Keratinocyte (primary cell): ENCODE measurements at regions not wholly inside any gene's neighbourhood (a gene's known extent, or its start where the extent isn't known, plus 50 kb on each side); places are given as distances from the start of the nearest gene placed in this dataset.

ENCODE experiments used
- DNase-seq: peaks from one replicate; pipeline ENCODE4 v3.0.0-alpha.2; 2011; ENCODE audit warnings: low read depth, missing footprints, low spot score
- FAIRE-seq: peaks from 2 replicates; lab custom pipeline; 2011; peaks lifted over from hg19 to GRCh38; lab: Jason Lieb, UNC
- H2AFZ ChIP-seq: 2 replicates; pipeline ENCODE4 v1.6.0; 2012; ENCODE audit warnings: low read length, control low read depth, inconsistent platforms; ENCODE audit not compliant: control insufficient read depth
- H3K27ac ChIP-seq: 2 replicates; pipeline ENCODE4 v1.5.1; 2011; ENCODE audit warnings: low read length; ENCODE audit not compliant: control insufficient read depth, insufficient read depth
- H3K27me3 ChIP-seq: 3 replicates; pipeline ENCODE4 v1.6.0; 2011; ENCODE audit warnings: low read length; ENCODE audit not compliant: control insufficient read depth, insufficient read depth; ENCODE audit errors: extremely low read depth
- H3K36me3 ChIP-seq, 2 experiments: 2 replicates in 1 of 2; 3 replicates in 1 of 2; pipeline ENCODE4 v1.5.1; 2011; ENCODE audit warnings: low read length in 2 of 2, mild to moderate bottlenecking in 1 of 2; ENCODE audit not compliant: control insufficient read depth in 2 of 2, insufficient read depth in 2 of 2; ENCODE audit errors: extremely low read depth in 1 of 2
- H3K4me1 ChIP-seq: 3 replicates; pipeline ENCODE4 v1.5.1; 2011; ENCODE audit warnings: low read length; ENCODE audit not compliant: control insufficient read depth, insufficient read depth; ENCODE audit errors: extremely low read depth
- H3K4me2 ChIP-seq: 3 replicates; pipeline ENCODE4 v1.6.0; 2011; ENCODE audit warnings: low read depth, low read length; ENCODE audit not compliant: control insufficient read depth, insufficient read depth; ENCODE audit errors: extremely low read depth
- H3K4me3 ChIP-seq, 3 experiments: fragments of 200-600 bp in 1 of 3; sonication (generic) in 1 of 3; 2 replicates in 2 of 3; 3 replicates in 1 of 3; pipeline ENCODE4 v1.5.1; 2011 to 2016; ENCODE audit warnings: low read length in 3 of 3, mild to moderate bottlenecking in 3 of 3, control low read depth in 2 of 3, inconsistent platforms in 1 of 3, low read depth in 1 of 3, mixed read lengths in 1 of 3, mixed run types in 1 of 3, moderate library complexity in 1 of 3; ENCODE audit not compliant: control insufficient read depth in 2 of 3, insufficient read depth in 2 of 3; ENCODE audit errors: extremely low read depth in 1 of 3
- H3K79me2 ChIP-seq: 2 replicates; pipeline ENCODE4 v1.6.0; 2012; ENCODE audit warnings: low read length; ENCODE audit not compliant: control insufficient read depth, insufficient read depth
- H3K9ac ChIP-seq: 3 replicates; pipeline ENCODE4 v1.6.0; 2011; ENCODE audit warnings: low read length; ENCODE audit not compliant: control insufficient read depth, insufficient read depth; ENCODE audit errors: extremely low read depth
- H3K9me1 ChIP-seq: 3 replicates; pipeline ENCODE4 v1.6.0; 2011; ENCODE audit warnings: low read length; ENCODE audit not compliant: control insufficient read depth, insufficient read depth; ENCODE audit errors: extremely low read depth
- H3K9me3 ChIP-seq: 2 replicates; pipeline ENCODE4 v1.5.1; 2012; ENCODE audit warnings: low read depth, low read length; ENCODE audit not compliant: control insufficient read depth
- H4K20me1 ChIP-seq: 3 replicates; pipeline ENCODE4 v1.6.0; 2011; ENCODE audit warnings: low read length; ENCODE audit not compliant: control insufficient read depth, insufficient read depth; ENCODE audit errors: extremely low read depth
- EZH2 ChIP-seq: IDR thresholded peaks from one replicate; pipeline ENCODE4 v1.6.1; 2012; ENCODE audit warnings: inconsistent platforms, mild to moderate bottlenecking, low read length, moderate library complexity
- dilution Hi-C: fragments of 300-500 bp; cut with MboI; formaldehyde crosslinking; loops from one replicate; pipeline ENCODE4 v1.7.0; 2020; ENCODE audit warnings: low sequenced_read_pairs; ENCODE audit not compliant: extremely low pct_ligation_motif_present
- TF ChIP-seq, protein P1 (sequence below), 3 experiments: IDR thresholded peaks in 1 of 3; conservative IDR thresholded peaks in 1 of 3; optimal IDR thresholded peaks in 1 of 3; 2 replicates in 2 of 3; 3 replicates in 1 of 3; pipeline versions ENCODE3 to v1.5.1; 2011; ENCODE audit warnings: low read length in 3 of 3, mild to moderate bottlenecking in 3 of 3, moderate library complexity in 2 of 3, control low read depth in 1 of 3, inconsistent platforms in 1 of 3; ENCODE audit not compliant: insufficient read depth in 2 of 3; ENCODE audit errors: extremely low read depth in 1 of 3

DNA sequence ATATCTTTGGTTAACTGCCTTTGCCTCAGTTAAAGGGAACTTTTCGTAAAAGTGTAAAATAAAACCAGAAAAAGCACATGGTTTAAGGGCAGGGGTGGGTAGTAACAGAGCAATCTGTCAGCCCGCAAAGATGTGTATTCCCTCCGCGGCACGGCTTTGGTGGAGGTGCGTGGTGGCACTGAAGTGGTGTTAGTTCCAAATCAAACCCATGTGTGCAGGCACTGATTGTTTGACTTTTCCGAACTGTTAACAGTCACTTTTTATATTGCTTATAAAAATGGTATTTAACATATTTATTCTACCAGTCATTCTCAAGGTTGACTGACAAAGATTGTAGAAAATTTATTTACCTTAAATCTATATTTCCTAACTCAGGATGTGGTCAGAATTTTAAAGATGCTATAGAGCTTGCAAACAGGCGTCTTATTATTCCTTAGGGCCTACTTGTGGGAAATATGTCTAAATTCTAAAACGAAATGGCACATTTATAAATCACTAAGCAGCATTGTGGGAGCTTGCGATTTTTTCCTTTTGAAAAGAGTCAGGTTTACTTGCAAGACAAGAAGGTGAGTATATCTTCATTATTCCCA is 272.7 kb upstream of the PCDH18 start:
- dilution Hi-C loops, result no loop called here
- Histone ChIP-seq H3K4me2 (no peak overlapping the region), H2AFZ (no peak overlapping the region), H3K36me3 (no peaks in the 10 kb centered on the region), H3K27me3 (no peaks in the 10 kb centered on the region), H3K79me2 (no peaks in the 10 kb centered on the region), H3K9ac (no peak overlapping the region), H3K9me3 (no peaks in the 10 kb centered on the region), H3K27ac (no peak overlapping the region), H3K4me3 (no peak overlapping the region), H4K20me1 (no peaks in the 10 kb centered on the region), H3K9me1 (no peaks in the 10 kb centered on the region), H3K4me1 (no peaks in the 10 kb centered on the region)
- DNase-seq (no peak), FAIRE-seq (no peak)
- TF ChIP-seq, protein P1, sequence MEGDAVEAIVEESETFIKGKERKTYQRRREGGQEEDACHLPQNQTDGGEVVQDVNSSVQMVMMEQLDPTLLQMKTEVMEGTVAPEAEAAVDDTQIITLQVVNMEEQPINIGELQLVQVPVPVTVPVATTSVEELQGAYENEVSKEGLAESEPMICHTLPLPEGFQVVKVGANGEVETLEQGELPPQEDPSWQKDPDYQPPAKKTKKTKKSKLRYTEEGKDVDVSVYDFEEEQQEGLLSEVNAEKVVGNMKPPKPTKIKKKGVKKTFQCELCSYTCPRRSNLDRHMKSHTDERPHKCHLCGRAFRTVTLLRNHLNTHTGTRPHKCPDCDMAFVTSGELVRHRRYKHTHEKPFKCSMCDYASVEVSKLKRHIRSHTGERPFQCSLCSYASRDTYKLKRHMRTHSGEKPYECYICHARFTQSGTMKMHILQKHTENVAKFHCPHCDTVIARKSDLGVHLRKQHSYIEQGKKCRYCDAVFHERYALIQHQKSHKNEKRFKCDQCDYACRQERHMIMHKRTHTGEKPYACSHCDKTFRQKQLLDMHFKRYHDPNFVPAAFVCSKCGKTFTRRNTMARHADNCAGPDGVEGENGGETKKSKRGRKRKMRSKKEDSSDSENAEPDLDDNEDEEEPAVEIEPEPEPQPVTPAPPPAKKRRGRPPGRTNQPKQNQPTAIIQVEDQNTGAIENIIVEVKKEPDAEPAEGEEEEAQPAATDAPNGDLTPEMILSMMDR (optimal IDR thresholded peaks at IDR 0.05 in 1 of 3, IDR thresholded peaks at IDR 0.05 in 1 of 3, conservative IDR thresholded peaks at IDR 0.05 in 1 of 3; ENCODE audit: extremely low read depth in 1 of 3, insufficient read depth in 2 of 3, low read length in 3 of 3), result no peak
- no peak for TF ChIP-seq EZH2

DNA sequence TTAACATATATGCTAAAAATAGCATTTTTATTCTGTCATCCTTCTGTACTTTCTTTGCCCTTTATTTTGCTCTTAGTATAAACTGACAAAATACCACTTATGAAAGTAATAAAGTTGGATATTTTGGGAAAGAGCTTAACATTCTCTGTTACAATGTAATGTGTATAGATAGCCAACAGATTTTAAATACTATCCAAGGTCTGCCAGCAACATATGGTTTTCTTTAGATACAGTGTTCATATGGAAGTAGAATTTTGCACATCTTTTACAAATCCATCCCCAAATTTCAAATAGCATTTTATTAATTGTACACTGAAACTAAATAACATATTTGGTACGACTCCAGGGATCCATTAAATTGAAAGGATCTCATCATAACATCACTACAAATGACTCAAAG is 268.6 kb upstream of the PCDH18 start:
- no peaks in the 10 kb centered on the region for H4K20me1 ChIP-seq
- H3K4me2 ChIP-seq, result no peak overlapping the region
- no peaks in the 10 kb centered on the region for H3K9me3 ChIP-seq
- H3K36me3 ChIP-seq, result no peaks in the 10 kb centered on the region
- no peak for TF ChIP-seq EZH2
- TF ChIP-seq, protein P1 (optimal IDR thresholded peaks at IDR 0.05 in 1 of 3, IDR thresholded peaks at IDR 0.05 in 1 of 3, conservative IDR thresholded peaks at IDR 0.05 in 1 of 3; ENCODE audit: extremely low read depth in 1 of 3, insufficient read depth in 2 of 3, low read length in 3 of 3), result no peak
- no peaks in the 10 kb centered on the region for H3K4me1 ChIP-seq
- dilution Hi-C loops, result no loop called here
- no peaks in the 10 kb centered on the region for H3K27me3 ChIP-seq
- FAIRE-seq (no peak), DNase-seq (no peak)
- no peak overlapping the region for H3K4me3 ChIP-seq
- H2AFZ ChIP-seq, result no peak overlapping the region
- no peak overlapping the region for H3K9ac ChIP-seq
- H3K9me1 ChIP-seq, result no peaks in the 10 kb centered on the region
- no peaks in the 10 kb centered on the region for H3K79me2 ChIP-seq
- H3K27ac ChIP-seq, result no peak overlapping the region
